ENCODE measurements at regions not wholly inside any gene's neighbourhood (a gene's known extent, or its start where the extent isn't known, plus 50 kb on each side); places are given as distances from the start of the nearest gene placed in this dataset.

DNA sequence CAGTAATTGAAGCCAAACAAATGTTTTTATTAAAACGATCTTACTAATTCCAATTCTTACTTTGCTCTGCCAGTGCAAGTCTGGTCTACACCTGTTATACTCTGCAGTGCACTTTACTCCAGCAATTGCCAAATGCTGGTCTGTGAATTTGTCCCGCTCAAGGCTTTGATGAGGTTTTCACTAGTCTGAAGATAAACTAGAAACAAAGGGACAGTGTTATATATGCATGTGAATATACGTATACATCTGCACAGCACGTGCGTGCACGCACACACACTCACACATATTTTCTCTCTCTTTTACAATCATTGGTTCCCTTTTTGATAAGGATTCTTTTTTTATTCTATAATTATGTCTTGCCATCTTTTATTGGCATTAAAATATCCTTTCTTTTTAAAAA lies 88.5 kb upstream of the LCORL start:
- TF ChIP-seq, protein P1, sequence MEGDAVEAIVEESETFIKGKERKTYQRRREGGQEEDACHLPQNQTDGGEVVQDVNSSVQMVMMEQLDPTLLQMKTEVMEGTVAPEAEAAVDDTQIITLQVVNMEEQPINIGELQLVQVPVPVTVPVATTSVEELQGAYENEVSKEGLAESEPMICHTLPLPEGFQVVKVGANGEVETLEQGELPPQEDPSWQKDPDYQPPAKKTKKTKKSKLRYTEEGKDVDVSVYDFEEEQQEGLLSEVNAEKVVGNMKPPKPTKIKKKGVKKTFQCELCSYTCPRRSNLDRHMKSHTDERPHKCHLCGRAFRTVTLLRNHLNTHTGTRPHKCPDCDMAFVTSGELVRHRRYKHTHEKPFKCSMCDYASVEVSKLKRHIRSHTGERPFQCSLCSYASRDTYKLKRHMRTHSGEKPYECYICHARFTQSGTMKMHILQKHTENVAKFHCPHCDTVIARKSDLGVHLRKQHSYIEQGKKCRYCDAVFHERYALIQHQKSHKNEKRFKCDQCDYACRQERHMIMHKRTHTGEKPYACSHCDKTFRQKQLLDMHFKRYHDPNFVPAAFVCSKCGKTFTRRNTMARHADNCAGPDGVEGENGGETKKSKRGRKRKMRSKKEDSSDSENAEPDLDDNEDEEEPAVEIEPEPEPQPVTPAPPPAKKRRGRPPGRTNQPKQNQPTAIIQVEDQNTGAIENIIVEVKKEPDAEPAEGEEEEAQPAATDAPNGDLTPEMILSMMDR (IDR thresholded peaks at IDR 0.05) = no peak
- no peak for TF ChIP-seq POLR2A (IDR thresholded peaks at IDR 0.05)
- TF ChIP-seq POLR2AphosphoS5 (IDR thresholded peaks at IDR 0.05) = no peak
- TF ChIP-seq EP300 (IDR thresholded peaks at IDR 0.05) = no peak
